ENCODE measurements at regions not wholly inside any gene's neighbourhood (a gene's known extent, or its start where the extent isn't known, plus 50 kb on each side); places are given as distances from the start of the nearest gene placed in this dataset.

DNA sequence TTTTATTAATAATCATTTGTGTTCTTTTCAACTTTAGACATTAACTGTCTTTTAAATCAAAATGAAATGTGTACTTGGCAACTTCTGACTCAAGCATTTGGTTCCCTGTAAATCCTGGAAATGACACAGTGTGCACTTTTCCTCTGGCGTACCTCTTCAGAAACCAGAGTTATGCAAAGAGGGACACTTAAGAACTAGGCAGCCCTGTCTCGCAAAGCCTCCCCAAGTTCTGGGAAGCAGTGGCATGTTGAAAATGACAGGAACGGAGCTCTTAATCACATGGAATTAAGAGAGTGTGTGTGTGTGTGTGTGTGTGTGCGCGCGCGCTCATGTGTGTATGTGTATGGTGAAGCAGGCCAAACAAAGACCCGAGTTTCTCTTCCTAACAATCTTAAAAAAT lies 707.4 kb downstream of the MECOM start:
- Histone ChIP-seq H3K4me1 (ENCODE audit: control insufficient read depth in 5 of 5, insufficient read depth in 5 of 5, low read length in 5 of 5) (peaks cover 0 to 29% (median 3%) of the 10 kb centered on the region in 5 donors), H3K27me3 (ENCODE audit: control insufficient read depth in 3 of 3, insufficient read depth in 3 of 3, low read length in 2 of 3) (no peaks in the 10 kb centered on the region), H3K9ac (ENCODE audit: insufficient read depth in 1 of 2, low read length in 2 of 2) (no peak overlapping the region), H3K4me3 (no peak overlapping the region), H3K36me3 (ENCODE audit: control insufficient read depth in 4 of 4, insufficient read depth in 4 of 4, low read length in 4 of 4) (no peaks in the 10 kb centered on the region), H3K27ac (ENCODE audit: low read depth in 1 of 2, low read length in 1 of 2) (no peak overlapping the region), H3K9me3 (ENCODE audit: control insufficient read depth in 4 of 4, insufficient read depth in 3 of 4, low read length in 3 of 4) (peaks cover 0 to 2% (median 0%) of the 10 kb centered on the region in 4 donors)
- DNase-seq: peak; percentile 56 to 73 (median 61)
- TF ChIP-seq, protein P1, sequence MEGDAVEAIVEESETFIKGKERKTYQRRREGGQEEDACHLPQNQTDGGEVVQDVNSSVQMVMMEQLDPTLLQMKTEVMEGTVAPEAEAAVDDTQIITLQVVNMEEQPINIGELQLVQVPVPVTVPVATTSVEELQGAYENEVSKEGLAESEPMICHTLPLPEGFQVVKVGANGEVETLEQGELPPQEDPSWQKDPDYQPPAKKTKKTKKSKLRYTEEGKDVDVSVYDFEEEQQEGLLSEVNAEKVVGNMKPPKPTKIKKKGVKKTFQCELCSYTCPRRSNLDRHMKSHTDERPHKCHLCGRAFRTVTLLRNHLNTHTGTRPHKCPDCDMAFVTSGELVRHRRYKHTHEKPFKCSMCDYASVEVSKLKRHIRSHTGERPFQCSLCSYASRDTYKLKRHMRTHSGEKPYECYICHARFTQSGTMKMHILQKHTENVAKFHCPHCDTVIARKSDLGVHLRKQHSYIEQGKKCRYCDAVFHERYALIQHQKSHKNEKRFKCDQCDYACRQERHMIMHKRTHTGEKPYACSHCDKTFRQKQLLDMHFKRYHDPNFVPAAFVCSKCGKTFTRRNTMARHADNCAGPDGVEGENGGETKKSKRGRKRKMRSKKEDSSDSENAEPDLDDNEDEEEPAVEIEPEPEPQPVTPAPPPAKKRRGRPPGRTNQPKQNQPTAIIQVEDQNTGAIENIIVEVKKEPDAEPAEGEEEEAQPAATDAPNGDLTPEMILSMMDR (IDR thresholded peaks at IDR 0.05; ENCODE audit: control extremely low read depth, extremely low read depth): no peak
- ATAC-seq (ENCODE audit: insufficient read depth, low FRiP score): peak; percentile 70
- 54 to 68% methylated on average over 8 of the region's 8 CpGs for WGBS, 2 donors

DNA sequence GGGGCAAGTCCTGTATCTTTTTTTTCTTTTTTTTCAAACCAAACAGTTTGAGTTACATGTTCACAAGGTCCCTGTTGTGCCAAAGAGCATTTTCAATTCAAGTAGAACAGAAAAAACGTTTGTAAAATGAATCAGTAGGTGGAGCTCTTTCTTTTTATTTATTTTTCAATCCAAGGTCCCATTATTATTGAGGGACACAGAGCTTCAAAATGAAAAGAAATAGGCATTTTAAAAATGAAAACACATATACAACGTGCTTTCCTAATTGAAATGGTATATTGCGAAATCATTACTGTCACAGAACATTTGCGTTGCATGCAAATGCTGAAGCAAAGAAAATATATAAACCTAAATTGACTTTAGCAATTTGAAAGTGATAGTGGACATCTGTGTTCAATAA lies 711.0 kb downstream of the MECOM start:
- Histone ChIP-seq H3K36me3 (ENCODE audit: control insufficient read depth in 4 of 4, insufficient read depth in 4 of 4, low read length in 4 of 4) (no peaks in the 10 kb centered on the region), H3K4me3 (no peak overlapping the region), H3K27me3 (ENCODE audit: control insufficient read depth in 3 of 3, insufficient read depth in 3 of 3, low read length in 2 of 3) (no peaks in the 10 kb centered on the region), H3K9me3 (ENCODE audit: control insufficient read depth in 4 of 4, insufficient read depth in 3 of 4, low read length in 3 of 4) (peaks cover 0 to 2% (median 0%) of the 10 kb centered on the region in 4 donors), H3K9ac (ENCODE audit: insufficient read depth in 1 of 2, low read length in 2 of 2) (peak overlapping the region in 1 of 2 donors; percentile 8), H3K4me1 (ENCODE audit: control insufficient read depth in 5 of 5, insufficient read depth in 5 of 5, low read length in 5 of 5) (peaks cover 0 to 29% (median 3%) of the 10 kb centered on the region in 5 donors), H3K27ac (ENCODE audit: low read depth in 1 of 2, low read length in 1 of 2) (no peak overlapping the region)
- peak in 2 of 3 donors; percentile 87 to 89 for DNase-seq
- no peak for ATAC-seq (ENCODE audit: insufficient read depth, low FRiP score)
- TF ChIP-seq, protein P1 (IDR thresholded peaks at IDR 0.05; ENCODE audit: control extremely low read depth, extremely low read depth): no peak
- WGBS, 2 donors: 31 to 33% methylated on average over 4 of the region's 4 CpGs

DNA sequence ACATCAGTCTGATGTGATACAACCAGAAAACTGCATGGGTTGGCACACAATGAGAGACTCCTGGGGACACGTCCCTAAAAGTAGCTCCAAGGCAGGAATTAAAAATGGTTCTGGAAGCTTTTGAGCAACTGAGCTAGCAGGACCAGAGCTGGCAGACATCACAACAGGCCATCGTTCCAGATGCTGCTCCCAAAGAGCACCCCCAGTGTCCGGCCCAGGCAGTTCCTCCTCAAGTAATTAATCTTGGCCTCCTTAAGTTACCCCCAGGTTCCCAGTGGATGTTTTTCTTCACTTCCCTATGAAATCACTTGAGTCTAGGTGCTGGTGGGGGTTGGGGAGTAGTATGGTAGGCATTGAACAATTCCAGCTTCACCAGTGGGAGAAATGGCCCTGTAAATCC lies 711.6 kb downstream of the MECOM start:
- ATAC-seq (ENCODE audit: insufficient read depth, low FRiP score) (no peak), DNase-seq (no peak)
- Histone ChIP-seq H3K27me3 (ENCODE audit: control insufficient read depth in 3 of 3, insufficient read depth in 3 of 3, low read length in 2 of 3) (no peaks in the 10 kb centered on the region), H3K36me3 (ENCODE audit: control insufficient read depth in 4 of 4, insufficient read depth in 4 of 4, low read length in 4 of 4) (no peaks in the 10 kb centered on the region), H3K4me3 (no peak overlapping the region), H3K9ac (ENCODE audit: insufficient read depth in 1 of 2, low read length in 2 of 2) (no peak overlapping the region), H3K27ac (ENCODE audit: low read depth in 1 of 2, low read length in 1 of 2) (no peak overlapping the region), H3K4me1 (ENCODE audit: control insufficient read depth in 5 of 5, insufficient read depth in 5 of 5, low read length in 5 of 5) (peaks cover 0 to 28% (median 3%) of the 10 kb centered on the region in 5 donors), H3K9me3 (ENCODE audit: control insufficient read depth in 4 of 4, insufficient read depth in 3 of 4, low read length in 3 of 4) (peaks cover 0 to 2% (median 0%) of the 10 kb centered on the region in 4 donors)
- TF ChIP-seq, protein P1 (IDR thresholded peaks at IDR 0.05; ENCODE audit: control extremely low read depth, extremely low read depth): no peak
- 84 to 91% methylated on average over 3 of the region's 3 CpGs for WGBS, 2 donors

DNA sequence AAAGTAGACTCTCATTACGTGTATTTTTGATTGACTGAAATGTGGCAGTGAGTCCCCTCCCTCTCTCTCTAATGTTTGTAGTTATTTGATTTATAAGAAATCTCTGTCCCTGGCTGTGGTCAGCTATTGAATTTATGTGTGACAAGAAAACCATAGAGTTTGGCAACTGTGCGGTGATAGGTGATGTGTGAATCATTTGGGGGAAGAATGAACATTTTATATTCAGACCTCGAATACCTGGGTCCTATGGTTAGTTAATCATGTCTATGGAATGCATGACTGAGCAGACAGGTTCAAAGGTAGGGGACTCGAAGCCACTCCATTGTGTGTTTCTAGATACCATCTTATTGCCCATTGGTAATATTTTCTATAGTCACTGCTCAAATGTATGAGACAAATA lies 712.1 kb downstream of the MECOM start:
- H3K36me3 ChIP-seq (ENCODE audit: control insufficient read depth in 4 of 4, insufficient read depth in 4 of 4, low read length in 4 of 4): no peaks in the 10 kb centered on the region
- H3K4me3 ChIP-seq: no peak overlapping the region
- DNase-seq (no peak), ATAC-seq (ENCODE audit: insufficient read depth, low FRiP score) (no peak)
- H3K4me1 ChIP-seq (ENCODE audit: control insufficient read depth in 5 of 5, insufficient read depth in 5 of 5, low read length in 5 of 5): peaks cover 0 to 23% (median 3%) of the 10 kb centered on the region in 5 donors
- TF ChIP-seq, protein P1 (IDR thresholded peaks at IDR 0.05; ENCODE audit: control extremely low read depth, extremely low read depth): no peak
- 86 to 93% methylated on average over 4 of the region's 4 CpGs for WGBS, 2 donors
- H3K9ac ChIP-seq (ENCODE audit: insufficient read depth in 1 of 2, low read length in 2 of 2): no peak overlapping the region
- no peak overlapping the region for H3K27ac ChIP-seq (ENCODE audit: low read depth in 1 of 2, low read length in 1 of 2)
- H3K9me3 ChIP-seq (ENCODE audit: control insufficient read depth in 4 of 4, insufficient read depth in 3 of 4, low read length in 3 of 4): peaks cover 0 to 2% (median 0%) of the 10 kb centered on the region in 4 donors
- H3K27me3 ChIP-seq (ENCODE audit: control insufficient read depth in 3 of 3, insufficient read depth in 3 of 3, low read length in 2 of 3): no peaks in the 10 kb centered on the region
